CD4-positive, CD25-positive, alpha-beta regulatory T cell (primary cell): ENCODE measurements at regions not wholly inside any gene's neighbourhood (a gene's known extent, or its start where the extent isn't known, plus 50 kb on each side); places are given as distances from the start of the nearest gene placed in this dataset.

Experiments
- ATAC-seq, 2 donors: fragments of 150-1000 bp; cut with Tn5 transposase; one replicate each; pipeline ENCODE4 v1.10.0; 2021; ENCODE audit warnings: low read depth in 2 of 2, moderate number of reproducible peaks in 2 of 2, moderate library complexity in 1 of 2
- DNase-seq, 3 donors: peaks; one replicate each; pipeline versions ENCODE4 v3.0.0 to v3.0.0-alpha.2; 2012 to 2022; ENCODE audit warnings: mixed read lengths in 1 of 3
- H3K27ac ChIP-seq: one replicate; pipeline ENCODE4 v1.7.0; 2013; ENCODE audit warnings: mild to moderate bottlenecking, low read length; ENCODE audit not compliant: insufficient read depth, poor library complexity, severe bottlenecking
- H3K27me3 ChIP-seq: one replicate; pipeline ENCODE4 v1.7.0; 2013; ENCODE audit warnings: low read length; ENCODE audit not compliant: control insufficient read depth, insufficient read depth
- H3K36me3 ChIP-seq: one replicate; pipeline ENCODE4 v1.7.0; 2013; ENCODE audit warnings: mild to moderate bottlenecking, low read length, moderate library complexity; ENCODE audit not compliant: control insufficient read depth, insufficient read depth
- H3K4me1 ChIP-seq: 2 replicates; pipeline ENCODE4 v1.7.0; 2013; ENCODE audit warnings: mild to moderate bottlenecking, low read length; ENCODE audit not compliant: insufficient read depth, control insufficient read depth, poor library complexity, severe bottlenecking
- H3K4me3 ChIP-seq: one replicate; pipeline ENCODE4 v1.7.0; 2013; ENCODE audit warnings: low read depth, mild to moderate bottlenecking, low read length, moderate library complexity
- H3K9me3 ChIP-seq, 2 experiments: 1 replicate in 1 of 2; 2 replicates in 1 of 2; pipeline ENCODE4 v1.7.0; 2013; ENCODE audit warnings: low read length in 2 of 2, mild to moderate bottlenecking in 1 of 2, moderate library complexity in 1 of 2; ENCODE audit not compliant: control insufficient read depth in 2 of 2
- H3K27ac Mint-ChIP-seq, 3 donors: one replicate each; pipeline ENCODE4 v1.8.0; 2020 to 2022; ENCODE audit warnings: mild to moderate bottlenecking in 3 of 3, mixed read lengths in 3 of 3, moderate library complexity in 2 of 3
- H3K27me3 Mint-ChIP-seq: one replicate; pipeline ENCODE4 v1.8.0; 2022; ENCODE audit warnings: mild to moderate bottlenecking, mixed read lengths
- H3K36me3 Mint-ChIP-seq: one replicate; pipeline ENCODE4 v1.8.0; 2020; ENCODE audit warnings: mixed read lengths
- H3K4me1 Mint-ChIP-seq, 4 donors: one replicate each; pipeline ENCODE4 v1.8.0; 2020 to 2022; ENCODE audit warnings: mixed read lengths in 4 of 4, mild to moderate bottlenecking in 1 of 4
- H3K4me3 Mint-ChIP-seq, 4 donors: one replicate each; pipeline ENCODE4 v1.8.0; 2020 to 2022; ENCODE audit warnings: mild to moderate bottlenecking in 4 of 4, mixed read lengths in 4 of 4, moderate library complexity in 3 of 4
- H3K9me3 Mint-ChIP-seq, 7 donors: one replicate each; pipeline ENCODE4 v1.8.0; 2020 to 2022; ENCODE audit warnings: mixed read lengths in 7 of 7, mild to moderate bottlenecking in 3 of 7, moderate library complexity in 2 of 7

DNA sequence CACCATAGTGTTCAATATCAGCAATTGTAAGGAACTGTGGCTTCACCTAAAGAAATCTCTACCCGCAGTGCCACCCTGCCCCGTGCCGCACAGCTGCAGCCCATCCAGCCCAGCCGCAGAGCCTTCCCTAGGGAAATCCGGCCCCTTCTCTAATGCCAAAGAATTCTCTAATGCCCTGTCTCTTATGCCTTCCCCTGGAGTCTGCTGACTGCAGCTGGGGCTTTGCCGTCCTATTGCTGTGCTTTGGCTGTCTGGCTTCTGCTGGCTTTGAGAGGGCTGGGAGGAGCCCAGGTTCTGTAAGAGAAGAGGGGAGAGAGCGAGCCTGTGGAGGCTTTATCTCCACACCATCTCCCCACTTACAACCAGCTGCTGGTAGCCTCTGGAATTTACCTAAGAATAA, 85.9 kb upstream of the HELT start:
- H3K27me3 Mint-ChIP-seq, result peaks cover 21% of the 10 kb centered on the region
- H3K36me3 ChIP-seq, result no peaks in the 10 kb centered on the region
- H3K4me1 ChIP-seq, result no peaks in the 10 kb centered on the region
- no peaks in the 10 kb centered on the region for H3K36me3 Mint-ChIP-seq
- H3K4me3 Mint-ChIP-seq, result no peak overlapping the region
- DNase-seq, result no peak
- no peak overlapping the region for H3K4me3 ChIP-seq
- peaks cover 0 to 9% (median 0%) of the 10 kb centered on the region in 7 donors for H3K9me3 Mint-ChIP-seq
- H3K27me3 ChIP-seq, result peaks cover 4% of the 10 kb centered on the region
- H3K27ac ChIP-seq, result no peak overlapping the region
- H3K4me1 Mint-ChIP-seq, result no peaks in the 10 kb centered on the region
- peaks cover 0 to 3% of the 10 kb centered on the region in 2 experiments for H3K9me3 ChIP-seq
- ATAC-seq, result no peak
- no peak overlapping the region for H3K27ac Mint-ChIP-seq

DNA sequence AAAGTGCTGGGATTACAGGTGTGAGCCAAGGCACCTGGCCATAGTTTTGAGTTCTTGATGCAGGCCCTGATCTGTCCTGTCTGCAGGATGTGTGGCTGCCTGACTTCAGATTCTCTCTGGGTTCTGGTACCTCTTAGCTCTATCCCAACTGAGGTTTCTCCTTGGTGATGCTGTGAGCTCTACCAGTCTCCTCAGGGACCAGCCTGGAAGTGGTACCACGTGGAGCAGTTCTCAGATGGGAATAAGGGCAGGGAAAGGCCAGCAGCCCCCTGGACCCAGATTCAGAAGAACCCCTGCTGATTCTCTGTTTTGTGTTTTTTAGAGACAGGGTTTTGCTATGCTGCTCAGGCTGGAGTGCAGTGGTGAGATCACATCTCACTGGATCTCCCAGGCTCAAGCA, 85.0 kb upstream of the HELT start:
- no peak for ATAC-seq
- Histone ChIP-seq H3K36me3 (no peaks in the 10 kb centered on the region), H3K27ac (no peak overlapping the region), H3K4me3 (no peak overlapping the region), H3K4me1 (no peaks in the 10 kb centered on the region), H3K9me3 (no peaks in the 10 kb centered on the region), H3K27me3 (peaks cover 4% of the 10 kb centered on the region)
- Mint-ChIP-seq H3K4me1 (no peaks in the 10 kb centered on the region), H3K4me3 (no peak overlapping the region), H3K9me3 (peaks cover 0 to 6% (median 0%) of the 10 kb centered on the region in 7 donors), H3K27me3 (peaks cover 20% of the 10 kb centered on the region), H3K27ac (no peak overlapping the region), H3K36me3 (no peaks in the 10 kb centered on the region)
- no peak for DNase-seq

DNA sequence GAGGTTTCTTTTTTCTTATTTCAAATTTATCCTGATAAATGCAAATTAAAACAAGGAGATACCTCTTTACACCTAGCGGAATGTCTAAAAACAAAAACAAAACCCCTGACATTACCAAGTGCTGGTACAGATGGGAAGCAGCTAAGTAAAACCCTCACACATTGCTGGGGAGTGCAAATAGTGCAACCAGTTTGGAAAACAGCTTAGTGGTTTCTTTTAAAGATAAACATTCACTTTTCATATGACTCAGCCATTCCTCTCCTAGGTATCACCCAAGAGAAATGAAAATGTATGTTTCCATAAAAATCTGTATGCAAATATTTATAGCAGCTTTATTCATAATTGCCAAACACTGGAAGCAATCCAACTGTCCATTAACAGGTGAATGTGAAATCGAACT, 84.1 kb upstream of the HELT start:
- ATAC-seq (no peak), DNase-seq (no peak)
- peaks cover 23% of the 10 kb centered on the region for H3K27me3 Mint-ChIP-seq
- Histone ChIP-seq H3K27me3 (peaks cover 4% of the 10 kb centered on the region), H3K4me3 (no peak overlapping the region), H3K4me1 (no peaks in the 10 kb centered on the region), H3K27ac (no peak overlapping the region), H3K9me3 (no peaks in the 10 kb centered on the region), H3K36me3 (no peaks in the 10 kb centered on the region)
- H3K9me3 Mint-ChIP-seq, result peaks cover 0 to 1% (median 0%) of the 10 kb centered on the region in 7 donors
- H3K36me3 Mint-ChIP-seq, result no peaks in the 10 kb centered on the region
- H3K4me1 Mint-ChIP-seq, result no peaks in the 10 kb centered on the region
- H3K27ac Mint-ChIP-seq, result no peak overlapping the region
- H3K4me3 Mint-ChIP-seq, result no peak overlapping the region

DNA sequence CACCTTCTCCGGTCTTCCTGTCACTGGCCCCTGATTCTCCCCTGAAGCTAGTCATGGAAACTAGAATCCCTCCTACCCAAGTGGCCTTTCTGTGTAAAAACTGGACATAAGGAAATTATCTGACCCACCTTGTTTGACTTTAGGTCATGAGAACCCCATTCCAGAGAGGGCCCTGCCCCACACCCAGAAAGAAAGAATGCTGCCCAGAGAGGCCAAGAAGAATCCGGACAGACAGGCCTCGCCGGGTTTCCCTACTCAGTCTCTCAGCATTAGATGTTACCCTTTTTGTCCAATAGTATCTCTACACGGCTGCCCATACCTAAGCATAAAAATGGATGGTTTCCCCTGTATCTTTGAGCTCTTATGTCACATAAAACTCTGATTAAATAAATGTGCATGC, 83.3 kb upstream of the HELT start:
- Histone ChIP-seq H3K36me3 (no peaks in the 10 kb centered on the region), H3K4me3 (no peak overlapping the region), H3K27ac (no peak overlapping the region), H3K9me3 (no peaks in the 10 kb centered on the region), H3K4me1 (no peaks in the 10 kb centered on the region), H3K27me3 (peaks cover 4% of the 10 kb centered on the region)
- no peaks in the 10 kb centered on the region for H3K36me3 Mint-ChIP-seq
- H3K27ac Mint-ChIP-seq, result no peak overlapping the region
- no peak for DNase-seq
- no peaks in the 10 kb centered on the region for H3K4me1 Mint-ChIP-seq
- no peak overlapping the region for H3K4me3 Mint-ChIP-seq
- ATAC-seq, result no peak
- H3K9me3 Mint-ChIP-seq, result peaks cover 0 to 1% (median 0%) of the 10 kb centered on the region in 7 donors
- peaks cover 23% of the 10 kb centered on the region for H3K27me3 Mint-ChIP-seq

DNA sequence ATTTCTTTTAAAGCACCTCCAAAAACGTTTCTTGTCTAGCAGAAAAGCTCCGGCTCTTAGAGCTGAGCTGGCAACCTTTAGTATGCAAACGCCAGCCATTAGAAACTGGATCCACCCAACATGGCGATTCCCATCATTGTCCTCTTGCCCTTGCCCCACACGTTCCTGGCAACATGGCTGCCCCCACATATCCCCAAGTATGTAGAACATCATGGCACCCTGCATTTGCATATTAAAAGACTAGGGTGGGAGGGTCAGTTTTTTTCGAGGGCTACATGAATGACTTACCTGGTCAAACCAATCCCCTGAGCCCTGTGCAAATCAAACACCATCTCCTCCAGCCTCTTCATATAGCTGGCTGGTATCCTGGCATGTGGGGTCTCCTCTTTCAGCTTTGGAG, 82.2 kb upstream of the HELT start:
- DNase-seq (no peak), ATAC-seq (no peak)
- Mint-ChIP-seq H3K27me3 (peaks cover 26% of the 10 kb centered on the region), H3K4me1 (no peaks in the 10 kb centered on the region), H3K27ac (no peak overlapping the region), H3K9me3 (no peaks in the 10 kb centered on the region), H3K36me3 (no peaks in the 10 kb centered on the region), H3K4me3 (no peak overlapping the region)
- Histone ChIP-seq H3K4me1 (no peaks in the 10 kb centered on the region), H3K36me3 (no peaks in the 10 kb centered on the region), H3K9me3 (no peaks in the 10 kb centered on the region), H3K4me3 (no peak overlapping the region), H3K27ac (no peak overlapping the region), H3K27me3 (peaks cover 4% of the 10 kb centered on the region)

DNA sequence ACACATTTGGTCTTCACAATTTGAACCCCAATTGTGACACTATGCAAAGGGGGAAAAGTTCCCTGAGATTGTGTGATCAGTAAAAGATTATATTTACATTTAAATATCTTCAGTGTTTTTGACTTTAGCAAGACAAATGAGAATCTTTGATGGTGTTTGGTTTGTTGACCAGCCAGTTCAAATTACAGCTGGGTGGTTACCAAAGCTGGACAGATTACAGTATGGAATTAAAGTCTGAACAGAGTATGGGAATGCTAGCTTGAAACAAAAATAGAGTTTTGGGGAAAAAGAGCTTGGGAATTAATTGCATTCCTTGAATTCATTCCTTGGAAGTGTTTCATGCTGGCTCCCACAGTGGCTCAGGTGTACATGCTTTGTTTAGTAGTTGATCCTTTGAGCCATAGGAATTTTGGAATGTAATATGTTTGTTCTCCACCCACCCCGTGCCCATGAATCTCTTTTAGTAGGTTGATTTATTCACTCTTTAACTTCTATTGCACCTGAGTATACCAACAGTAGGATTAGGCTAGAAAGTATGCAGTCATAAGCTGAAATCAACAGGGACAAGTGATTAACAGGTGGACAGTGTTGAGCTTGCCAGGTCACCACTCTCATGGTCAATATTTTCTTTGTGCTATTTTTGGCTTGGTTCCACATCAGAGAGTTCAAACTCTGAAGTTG, 81.1 kb upstream of the HELT start:
- Mint-ChIP-seq H3K36me3 (no peaks in the 10 kb centered on the region), H3K4me1 (no peaks in the 10 kb centered on the region), H3K27ac (no peak overlapping the region), H3K27me3 (peaks cover 32% of the 10 kb centered on the region), H3K4me3 (no peak overlapping the region), H3K9me3 (no peaks in the 10 kb centered on the region)
- H3K4me3 ChIP-seq, result no peak overlapping the region
- H3K4me1 ChIP-seq, result no peaks in the 10 kb centered on the region
- DNase-seq, result no peak
- H3K36me3 ChIP-seq, result no peaks in the 10 kb centered on the region
- no peak overlapping the region for H3K27ac ChIP-seq
- no peaks in the 10 kb centered on the region for H3K9me3 ChIP-seq
- no peak for ATAC-seq
- H3K27me3 ChIP-seq, result peaks cover 4% of the 10 kb centered on the region

DNA sequence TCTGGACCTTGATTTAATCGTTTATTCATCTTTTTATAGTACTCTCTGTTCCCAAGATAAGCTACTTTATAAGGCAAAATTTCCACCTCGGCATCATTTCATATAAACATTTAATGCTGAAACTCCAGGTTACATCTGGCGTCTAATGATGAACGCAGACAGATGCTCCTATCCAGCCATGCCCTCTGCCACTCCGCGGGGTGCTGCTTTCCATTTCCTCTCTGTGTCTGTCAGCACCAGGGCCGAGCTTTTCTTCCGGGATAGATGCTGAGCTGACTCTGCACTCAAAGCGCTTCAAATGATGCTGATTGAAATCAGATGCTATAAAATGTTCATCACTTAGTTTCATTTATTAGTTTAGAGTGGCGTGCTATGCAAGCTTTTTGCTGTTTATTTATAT, 80.5 kb upstream of the HELT start:
- no peak for DNase-seq
- Histone ChIP-seq H3K9me3 (no peaks in the 10 kb centered on the region), H3K27me3 (peaks cover 2% of the 10 kb centered on the region), H3K36me3 (no peaks in the 10 kb centered on the region), H3K4me1 (no peaks in the 10 kb centered on the region), H3K4me3 (no peak overlapping the region), H3K27ac (no peak overlapping the region)
- peaks cover 32% of the 10 kb centered on the region for H3K27me3 Mint-ChIP-seq
- H3K27ac Mint-ChIP-seq, result no peak overlapping the region
- H3K4me1 Mint-ChIP-seq, result no peaks in the 10 kb centered on the region
- H3K36me3 Mint-ChIP-seq, result no peaks in the 10 kb centered on the region
- H3K9me3 Mint-ChIP-seq, result no peaks in the 10 kb centered on the region
- H3K4me3 Mint-ChIP-seq, result no peak overlapping the region
- no peak for ATAC-seq

DNA sequence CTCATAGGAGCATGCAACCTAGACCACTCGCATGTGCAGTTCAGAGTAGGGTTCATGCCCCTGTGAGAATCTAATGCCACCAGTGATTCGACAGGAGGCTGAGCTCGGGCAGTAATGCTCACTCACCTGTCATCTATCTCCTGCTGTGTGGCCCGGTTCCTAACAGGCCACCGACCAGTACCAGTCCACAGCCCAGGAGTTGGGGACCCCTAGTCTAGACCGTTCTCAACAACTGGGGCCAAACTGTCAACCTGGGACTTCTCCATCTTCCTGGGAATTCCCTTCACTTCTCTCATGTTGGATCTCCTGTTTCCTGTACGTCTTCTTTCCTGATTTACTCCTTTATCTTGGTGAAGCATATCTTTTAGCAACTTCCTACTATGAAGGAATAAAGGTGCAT, 79.4 kb upstream of the HELT start:
- H3K4me1 ChIP-seq, result no peaks in the 10 kb centered on the region
- DNase-seq (no peak), ATAC-seq (no peak)
- H3K27ac Mint-ChIP-seq, result no peak overlapping the region
- H3K36me3 ChIP-seq, result no peaks in the 10 kb centered on the region
- H3K27me3 Mint-ChIP-seq, result peaks cover 32% of the 10 kb centered on the region
- H3K36me3 Mint-ChIP-seq, result no peaks in the 10 kb centered on the region
- H3K9me3 Mint-ChIP-seq, result no peaks in the 10 kb centered on the region
- no peaks in the 10 kb centered on the region for H3K4me1 Mint-ChIP-seq
- H3K4me3 Mint-ChIP-seq, result no peak overlapping the region
- no peak overlapping the region for H3K27ac ChIP-seq
- no peaks in the 10 kb centered on the region for H3K9me3 ChIP-seq
- no peak overlapping the region for H3K4me3 ChIP-seq
- no peaks in the 10 kb centered on the region for H3K27me3 ChIP-seq
